Femur (tissue), 1 donor: ENCODE measurements at regions not wholly inside any gene's neighbourhood (a gene's known extent, or its start where the extent isn't known, plus 50 kb on each side); places are given as distances from the start of the nearest gene placed in this dataset.
A peak's percentile ranks its signal among the peaks of the same experiment; 100 is the strongest.
"Not testable (repeated sequence)": the region's sequence is repeated elsewhere in the genome, so short reads cannot be mapped to it uniquely, and the experiment has no call there.

Source experiments
- DNase-seq: peaks from one replicate; pipeline ENCODE4 v3.0.0-alpha.2; 2017

- not testable (repeated sequence) for DNase-seq
These were observed 76.9 kb upstream of the HNRNPA1L2 start for GRCh38 chr13:52565324-52565723.

GRCh38 chr13:52569904-52570602 is 72.2 kb upstream of the HNRNPA1L2 start:
- DNase-seq = peak; percentile 36

GRCh38 chr13:52571163-52571562 is 71.1 kb upstream of the HNRNPA1L2 start:
- DNase-seq = not testable (repeated sequence)

GRCh38 chr13:52582962-52583361 is 59.3 kb upstream of the HNRNPA1L2 start:
- DNase-seq = not testable (repeated sequence)
